SIG-M5 treated with dmso at 0.1 percent for 504 hours (cell line): ENCODE measurements at regions not wholly inside any gene's neighbourhood (a gene's known extent, or its start where the extent isn't known, plus 50 kb on each side); places are given as distances from the start of the nearest gene placed in this dataset.

Source experiments
- DNase-seq: peaks from one replicate; lab custom pipeline; 2025; ENCODE audit not compliant: unreplicated experiment; lab: John Stamatoyannopoulos, UW

GRCh38 chr2:66382091-66382490 is 52.8 kb upstream of the MEIS1 start:
- DNase-seq = no peak

- DNase-seq = no peak
These were observed 55.5 kb upstream of the MEIS1 start for GRCh38 chr2:66379473-66379872.

- no peak for DNase-seq
These were observed 57.1 kb upstream of the MEIS1 start for GRCh38 chr2:66377832-66378231.

- DNase-seq = no peak
These were observed 64.1 kb upstream of the MEIS1 start for GRCh38 chr2:66370824-66371223.

GRCh38 chr2:66366619-66367018 is 68.3 kb upstream of the MEIS1 start:
- no peak for DNase-seq

GRCh38 chr2:66364495-66365333 is 70.2 kb upstream of the MEIS1 start:
- DNase-seq = no peak

- no peak for DNase-seq
These were observed 72.2 kb upstream of the MEIS1 start for GRCh38 chr2:66362701-66363100.

- no peak for DNase-seq
These were observed 88.7 kb upstream of the MEIS1 start for GRCh38 chr2:66346231-66346664.

- DNase-seq = no peak
These were observed 90.8 kb upstream of the MEIS1 start for GRCh38 chr2:66344087-66344663.

- peak; percentile 2 for DNase-seq
These were observed 91.7 kb upstream of the MEIS1 start for GRCh38 chr2:66343259-66343658.

- DNase-seq = no peak
These were observed 94.4 kb upstream of the MEIS1 start for GRCh38 chr2:66340521-66340920.

GRCh38 chr2:66334237-66335029 is 100.5 kb upstream of the MEIS1 start:
- DNase-seq = no peak

GRCh38 chr2:66331176-66331575 is 103.7 kb upstream of the MEIS1 start:
- DNase-seq = no peak

GRCh38 chr2:66329081-66329605 is 105.8 kb upstream of the MEIS1 start:
- DNase-seq = no peak

- DNase-seq = no peak
These were observed 107.7 kb upstream of the MEIS1 start for GRCh38 chr2:66327066-66327740.

GRCh38 chr2:66324909-66325528 is 109.9 kb upstream of the MEIS1 start:
- no peak for DNase-seq

GRCh38 chr2:66324356-66324755 is 110.6 kb upstream of the MEIS1 start:
- DNase-seq = no peak

- no peak for DNase-seq
These were observed 111.5 kb upstream of the MEIS1 start for GRCh38 chr2:66323406-66323805.

- no peak for DNase-seq
These were observed 112.2 kb upstream of the MEIS1 start for GRCh38 chr2:66322506-66323260.

- DNase-seq = no peak
These were observed 116.8 kb upstream of the MEIS1 start for GRCh38 chr2:66318009-66318561.
